ENCODE measurements at regions not wholly inside any gene's neighbourhood (a gene's known extent, or its start where the extent isn't known, plus 50 kb on each side); places are given as distances from the start of the nearest gene placed in this dataset.

GRCh38 chr10:3636356-3637181 is 148.4 kb downstream of the KLF6 start:
- no peak for TF ChIP-seq POLR2AphosphoS5 (IDR thresholded peaks at IDR 0.05; ENCODE audit: borderline replicate concordance, low read depth, low read length)
- no peak for TF ChIP-seq EZH2 (IDR thresholded peaks at IDR 0.05)
